ENCODE measurements at regions not wholly inside any gene's neighbourhood (a gene's known extent, or its start where the extent isn't known, plus 50 kb on each side); places are given as distances from the start of the nearest gene placed in this dataset.

- Histone ChIP-seq H3K79me2 (ENCODE audit: control insufficient read depth, insufficient read depth, low read length) (no peaks in the 10 kb centered on the region), H3K4me2 (replicated peaks; ENCODE audit: low read depth, low read length, poor library complexity, severe bottlenecking) (no peak overlapping the region), H3K4me3 (ENCODE audit: control extremely low read depth in 1 of 5, extremely low read depth in 1 of 5, insufficient read depth in 1 of 5, low read depth in 2 of 5, low read length in 4 of 5) (no peak overlapping the region), H2AFZ (ENCODE audit: insufficient read depth, low read depth, low read length, poor library complexity, severe bottlenecking) (no peak overlapping the region), H3K27ac (ENCODE audit: low read length in 2 of 2) (no peak overlapping the region), H3K27me3 (replicated peaks in 1 of 4; ENCODE audit: control extremely low read depth in 1 of 4, control insufficient read depth in 3 of 4, insufficient read depth in 4 of 4, low read length in 3 of 4) (no peaks in the 10 kb centered on the region), H4K20me1 (ENCODE audit: control insufficient read depth, insufficient read depth, low read length, poor library complexity, severe bottlenecking) (no peaks in the 10 kb centered on the region), H3K4me1 (ENCODE audit: control insufficient read depth in 2 of 2, insufficient read depth in 2 of 2, low read length in 2 of 2) (no peaks in the 10 kb centered on the region), H3K9ac (ENCODE audit: low read length) (no peak overlapping the region), H3K36me3 (replicated peaks in 1 of 2; ENCODE audit: control extremely low read depth in 1 of 2, control insufficient read depth in 1 of 2, extremely low read depth in 1 of 2, insufficient read depth in 2 of 2, low read length in 1 of 2) (no peaks in the 10 kb centered on the region), H3K9me3 (ENCODE audit: control extremely low read depth in 1 of 3, control insufficient read depth in 2 of 3, insufficient read depth in 1 of 3, low read length in 2 of 3) (no peaks in the 10 kb centered on the region)
- Mint-ChIP-seq H3K9me3 (ENCODE audit: insufficient read depth) (peaks cover 2% of the 10 kb centered on the region), H3K27me3 (no peaks in the 10 kb centered on the region), H3K27ac (no peak overlapping the region), H3K4me1 (no peaks in the 10 kb centered on the region), H3K4me3 (no peak overlapping the region)
- WGBS (ENCODE audit: insufficient coverage), result no CpG with 5 or more reads among the region's 1 CpG
- intact Hi-C loops (cut with micrococcal nuclease), result no loop called here
- TF ChIP-seq EZH2 (IDR thresholded peaks at IDR 0.05; ENCODE audit: borderline replicate concordance, insufficient read depth, low read depth, low read length, poor library complexity, severe bottlenecking), result no peak
- TF ChIP-seq CTCF (IDR thresholded peaks at IDR 0.05), result no peak
- no peak for ATAC-seq (ENCODE audit: low read depth)
- DNase-seq, result no peak
- ChIA-PET POLR2A (no interaction called here), CTCF (no interaction called here)
Observed at GRCh38 chr6:63014290-63014689, 197.0 kb upstream of the FKBP1C start.

- Mint-ChIP-seq H3K27me3 (no peaks in the 10 kb centered on the region), H3K9me3 (ENCODE audit: insufficient read depth) (no peaks in the 10 kb centered on the region), H3K4me3 (no peak overlapping the region), H3K27ac (no peak overlapping the region), H3K4me1 (no peaks in the 10 kb centered on the region)
- H3K27me3 ChIP-seq (replicated peaks in 1 of 4; ENCODE audit: control extremely low read depth in 1 of 4, control insufficient read depth in 3 of 4, insufficient read depth in 4 of 4, low read length in 3 of 4), result no peaks in the 10 kb centered on the region
- no peak for DNase-seq
- H3K4me1 ChIP-seq (ENCODE audit: control insufficient read depth in 2 of 2, insufficient read depth in 2 of 2, low read length in 2 of 2), result no peaks in the 10 kb centered on the region
- no peaks in the 10 kb centered on the region for H4K20me1 ChIP-seq (ENCODE audit: control insufficient read depth, insufficient read depth, low read length, poor library complexity, severe bottlenecking)
- H3K4me3 ChIP-seq (ENCODE audit: control extremely low read depth in 1 of 5, extremely low read depth in 1 of 5, insufficient read depth in 1 of 5, low read depth in 2 of 5, low read length in 4 of 5), result no peak overlapping the region
- intact Hi-C loops (cut with micrococcal nuclease), result no loop called here
- TF ChIP-seq EZH2 (IDR thresholded peaks at IDR 0.05; ENCODE audit: borderline replicate concordance, insufficient read depth, low read depth, low read length, poor library complexity, severe bottlenecking) (no peak), CTCF (IDR thresholded peaks at IDR 0.05) (no peak)
- H3K27ac ChIP-seq (ENCODE audit: low read length in 2 of 2), result no peak overlapping the region
- WGBS (ENCODE audit: insufficient coverage), result no CpG with 5 or more reads among the region's 2 CpGs
- H3K4me2 ChIP-seq (replicated peaks; ENCODE audit: low read depth, low read length, poor library complexity, severe bottlenecking), result no peak overlapping the region
- no peak overlapping the region for H2AFZ ChIP-seq (ENCODE audit: insufficient read depth, low read depth, low read length, poor library complexity, severe bottlenecking)
- H3K36me3 ChIP-seq (replicated peaks in 1 of 2; ENCODE audit: control extremely low read depth in 1 of 2, control insufficient read depth in 1 of 2, extremely low read depth in 1 of 2, insufficient read depth in 2 of 2, low read length in 1 of 2), result no peaks in the 10 kb centered on the region
- ChIA-PET POLR2A (no interaction called here), CTCF (no interaction called here)
- no peaks in the 10 kb centered on the region for H3K79me2 ChIP-seq (ENCODE audit: control insufficient read depth, insufficient read depth, low read length)
- H3K9me3 ChIP-seq (ENCODE audit: control extremely low read depth in 1 of 3, control insufficient read depth in 2 of 3, insufficient read depth in 1 of 3, low read length in 2 of 3), result no peaks in the 10 kb centered on the region
- no peak for ATAC-seq (ENCODE audit: low read depth)
- H3K9ac ChIP-seq (ENCODE audit: low read length), result no peak overlapping the region
Observed at GRCh38 chr6:63022631-63023030, 188.6 kb upstream of the FKBP1C start.

Measured in B cell (primary cell).